GM12878 (cell line): ENCODE measurements at regions not wholly inside any gene's neighbourhood (a gene's known extent, or its start where the extent isn't known, plus 50 kb on each side); places are given as distances from the start of the nearest gene placed in this dataset.

ENCODE experiments used
- ATAC-seq: fragments of 200-7000 bp; cut with Tn5 transposase; 3 replicates; pipeline ENCODE4 v1.9.1; 2020; ENCODE audit warnings: mild to moderate bottlenecking, moderate library complexity
- BruUV-seq: library from RNA; stranded (reverse); fragments of 400-500 nt; replicated peaks from 2 replicates; lab custom pipeline; 2021; lab: Mats Ljungman, UMichigan
- CTCF ChIA-PET: fragments of 300-600 bp; sonication (Branson Sonifier 250); formaldehyde crosslinking; extraction: SDS; loops from one replicate; lab custom pipeline; 2021; ENCODE audit warnings: inconsistent platforms; lab: Yijun Ruan, JAX
- POLR2A ChIA-PET: fragments of 350-600 bp; formaldehyde crosslinking; extraction: SDS; loops from one replicate; lab custom pipeline; 2021; ENCODE audit warnings: inconsistent platforms; lab: Charles Lee
- RAD21 ChIA-PET: fragments of 300-600 bp; sonication (Branson Sonifier 250); formaldehyde crosslinking; loops from one replicate; lab custom pipeline; 2023; ENCODE audit warnings: antibody characterized with exemption; ENCODE audit not compliant: unreplicated experiment; lab: Charles Lee
- SMC1A ChIA-PET: fragments of 300-600 bp; sonication (Branson Sonifier 250); formaldehyde crosslinking; loops from one replicate; lab custom pipeline; 2023; ENCODE audit not compliant: unreplicated experiment, uncharacterized antibody; lab: Charles Lee
- DNase-seq: peaks from one replicate; pipeline ENCODE4 v3.0.0-alpha.2; 2011; ENCODE audit warnings: low read depth, low spot score
- FAIRE-seq: peaks from 3 replicates; lab custom pipeline; 2011; peaks lifted over from hg19 to GRCh38; lab: Jason Lieb, UNC
- H2AFZ ChIP-seq: 2 replicates; pipeline ENCODE4 v1.6.0; 2011; ENCODE audit warnings: low read depth, low read length, control low read depth; ENCODE audit not compliant: control insufficient read depth
- H3K27ac ChIP-seq: 2 replicates; pipeline ENCODE4 v1.5.1; 2011; ENCODE audit warnings: control low read depth; ENCODE audit not compliant: control insufficient read depth, insufficient read depth
- H3K27me3 ChIP-seq, 2 experiments: replicated peaks in 1 of 2; 2 replicates each; pipeline versions ENCODE4 v1.6.0 to v1.6.1; 2011; ENCODE audit warnings: low read length in 1 of 2; ENCODE audit not compliant: control insufficient read depth in 2 of 2, insufficient read depth in 2 of 2
- H3K36me3 ChIP-seq, 2 experiments: 2 replicates each; pipeline ENCODE4 v1.5.1; 2011; ENCODE audit warnings: low read length in 1 of 2; ENCODE audit not compliant: control insufficient read depth in 2 of 2, insufficient read depth in 2 of 2
- H3K4me1 ChIP-seq: 2 replicates; pipeline ENCODE4 v1.6.1; 2011; ENCODE audit warnings: mild to moderate bottlenecking, low read length, moderate library complexity, mixed read lengths; ENCODE audit not compliant: control insufficient read depth, insufficient read depth
- H3K4me2 ChIP-seq: 2 replicates; pipeline ENCODE4 v1.6.0; 2011; ENCODE audit warnings: control low read depth; ENCODE audit not compliant: control insufficient read depth, insufficient read depth
- H3K4me3 ChIP-seq: fragments of 200-600 bp; sonication (generic); 2 replicates; pipeline ENCODE4 v1.5.1; 2016
- H3K79me2 ChIP-seq: 2 replicates; pipeline ENCODE4 v1.6.0; 2011; ENCODE audit warnings: low read length; ENCODE audit not compliant: control insufficient read depth, insufficient read depth
- H3K9ac ChIP-seq: 2 replicates; pipeline ENCODE4 v1.8.0; 2011; ENCODE audit warnings: low read length, control low read depth, mixed read lengths; ENCODE audit not compliant: control insufficient read depth, insufficient read depth
- H3K9me3 ChIP-seq: replicated peaks from 3 replicates; pipeline ENCODE4 v1.5.1; 2011; ENCODE audit warnings: mild to moderate bottlenecking, low read length; ENCODE audit not compliant: control insufficient read depth, insufficient read depth
- H4K20me1 ChIP-seq: 2 replicates; pipeline ENCODE4 v1.6.0; 2011; ENCODE audit not compliant: control insufficient read depth, insufficient read depth
- ASH2L ChIP-seq: fragments of 300-600, 200-600 bp; sonication (generic); IDR thresholded peaks from 2 replicates; pipeline ENCODE4 v1.6.1; 2017; ENCODE audit warnings: low read depth, mild to moderate bottlenecking, borderline replicate concordance
- EP300 ChIP-seq, 2 experiments: fragments of 150-350 bp in 1 of 2; IDR thresholded peaks; 2 replicates each; pipeline ENCODE4 v1.6.1; 2011 to 2012; ENCODE audit warnings: low read depth in 2 of 2, low read length in 2 of 2, borderline replicate concordance in 1 of 2, improper control_type of control experiment in 1 of 2, inconsistent platforms in 1 of 2; ENCODE audit not compliant: control insufficient read depth in 1 of 2
- NFXL1 ChIP-seq: fragments of 450-650 bp; IDR thresholded peaks from 2 replicates; pipeline ENCODE4 v1.6.1; 2017; ENCODE audit warnings: antibody characterized with exemption, mild to moderate bottlenecking, borderline replicate concordance
- NR2C2 ChIP-seq: IDR thresholded peaks from 2 replicates; pipeline ENCODE4 v1.6.1; 2011; ENCODE audit warnings: borderline replicate concordance, low read depth; ENCODE audit not compliant: control insufficient read depth, insufficient read length
- RFX5 ChIP-seq: IDR thresholded peaks from 2 replicates; pipeline ENCODE4 v1.6.1; 2011; ENCODE audit warnings: low read depth, low read length, improper control_type of control experiment
- WGBS: methylation state at CpG from one replicate; pipeline ENCODE4 v1.1.6; 2016; ENCODE audit warnings: low lambda C conversion rate; ENCODE audit not compliant: insufficient replicate concordance, insufficient coverage; ENCODE audit errors: missing lambda C conversion rate; 5-methylcytosine and 5-hydroxymethylcytosine counted together
- in situ Hi-C: fragments of 300-500 bp; cut with MboI; formaldehyde crosslinking; loops from 9 replicates; pipeline ENCODE4 v1.14.3; 2018; ENCODE audit warnings: mixed read lengths
- intact Hi-C: fragments of 100-400 bp; cut with micrococcal nuclease; formaldehyde crosslinking; loops from one replicate; pipeline ENCODE4 v1.14.2; 2022; ENCODE audit not compliant: unreplicated experiment
- TF ChIP-seq, protein P1 (sequence below): fragments of 450-650 bp; conservative IDR thresholded peaks from 2 replicates; pipeline ENCODE4 v1.6.1; 2017; ENCODE audit warnings: mild to moderate bottlenecking, moderate library complexity

DNA sequence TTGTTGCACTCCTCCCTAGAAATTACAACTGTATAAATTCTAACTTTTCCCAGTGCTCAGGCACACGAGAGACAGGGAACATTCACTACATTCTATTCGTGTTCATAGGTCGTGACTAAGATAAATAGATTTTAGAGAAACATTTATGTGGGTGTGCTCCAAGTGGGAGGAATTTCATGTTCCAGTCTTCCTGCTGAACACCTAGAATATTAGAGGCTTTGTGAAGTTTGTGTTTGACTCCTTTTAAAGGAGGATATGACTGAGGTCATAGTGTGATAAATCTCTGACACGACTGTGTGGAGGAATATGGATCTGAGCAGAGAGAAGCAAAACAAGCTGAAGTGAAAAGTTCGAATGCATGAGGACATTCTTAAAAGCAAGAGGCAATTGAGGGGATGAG lies 355.3 kb downstream of the ZSWIM6 start:
- intact Hi-C loops: no loop called here
- no peak overlapping the region for H3K4me3 ChIP-seq
- no peak overlapping the region for H3K4me2 ChIP-seq
- H2AFZ ChIP-seq: no peak overlapping the region
- no peak overlapping the region for H3K9ac ChIP-seq
- no peaks in the 10 kb centered on the region for H3K79me2 ChIP-seq
- TF ChIP-seq NFXL1 (no peak), EP300 (IDR thresholded peaks at IDR 0.05; ENCODE audit: borderline replicate concordance in 1 of 2, control insufficient read depth in 1 of 2, low read depth in 2 of 2, low read length in 2 of 2) (no peak), ASH2L (no peak), NR2C2 (no peak), RFX5 (no peak)
- TF ChIP-seq, protein P1, sequence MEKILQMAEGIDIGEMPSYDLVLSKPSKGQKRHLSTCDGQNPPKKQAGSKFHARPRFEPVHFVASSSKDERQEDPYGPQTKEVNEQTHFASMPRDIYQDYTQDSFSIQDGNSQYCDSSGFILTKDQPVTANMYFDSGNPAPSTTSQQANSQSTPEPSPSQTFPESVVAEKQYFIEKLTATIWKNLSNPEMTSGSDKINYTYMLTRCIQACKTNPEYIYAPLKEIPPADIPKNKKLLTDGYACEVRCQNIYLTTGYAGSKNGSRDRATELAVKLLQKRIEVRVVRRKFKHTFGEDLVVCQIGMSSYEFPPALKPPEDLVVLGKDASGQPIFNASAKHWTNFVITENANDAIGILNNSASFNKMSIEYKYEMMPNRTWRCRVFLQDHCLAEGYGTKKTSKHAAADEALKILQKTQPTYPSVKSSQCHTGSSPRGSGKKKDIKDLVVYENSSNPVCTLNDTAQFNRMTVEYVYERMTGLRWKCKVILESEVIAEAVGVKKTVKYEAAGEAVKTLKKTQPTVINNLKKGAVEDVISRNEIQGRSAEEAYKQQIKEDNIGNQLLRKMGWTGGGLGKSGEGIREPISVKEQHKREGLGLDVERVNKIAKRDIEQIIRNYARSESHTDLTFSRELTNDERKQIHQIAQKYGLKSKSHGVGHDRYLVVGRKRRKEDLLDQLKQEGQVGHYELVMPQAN: no peak
- H4K20me1 ChIP-seq: no peaks in the 10 kb centered on the region
- SMC1A ChIA-PET: no interaction called here
- no peaks in the 10 kb centered on the region for H3K36me3 ChIP-seq
- CTCF ChIA-PET: no interaction called here
- H3K27me3 ChIP-seq: no peaks in the 10 kb centered on the region
- no peak for ATAC-seq
- no TSS peak for BruUV-seq
- in situ Hi-C loops: no loop called here
- no peaks in the 10 kb centered on the region for H3K4me1 ChIP-seq
- no peak overlapping the region for H3K27ac ChIP-seq
- no peak for DNase-seq
- no peak for FAIRE-seq
- 2% methylated on average over 5 of the region's 5 CpGs for WGBS
- no peaks in the 10 kb centered on the region for H3K9me3 ChIP-seq
- RAD21 ChIA-PET: no interaction called here
- POLR2A ChIA-PET: no interaction called here
